SK-N-SH (cell line): ENCODE measurements at regions not wholly inside any gene's neighbourhood (a gene's known extent, or its start where the extent isn't known, plus 50 kb on each side); places are given as distances from the start of the nearest gene placed in this dataset.

Source experiments
- CTCF ChIA-PET: fragments of 300-600, 350-600 bp; formaldehyde crosslinking; extraction: SDS; loops from one replicate; lab custom pipeline; 2021; lab: Yijun Ruan, JAX
- POLR2A ChIA-PET: fragments of 350-600 bp; sonication (Branson Sonifier 250); formaldehyde crosslinking; extraction: SDS; loops from one replicate; lab custom pipeline; 2020; ENCODE audit warnings: antibody characterized with exemption, inconsistent platforms; lab: Yijun Ruan, JAX
- DNase-seq: peaks from one replicate; pipeline ENCODE4 v3.0.0; 2012
- H2AFZ ChIP-seq: fragments of 200-600 bp; sonication (generic); 2 replicates; pipeline ENCODE4 v1.8.1; 2016; ENCODE audit warnings: antibody characterized with exemption, mild to moderate bottlenecking, low read depth
- H3F3A ChIP-seq: fragments of 200-600 bp; sonication (generic); replicated peaks from 2 replicates; pipeline ENCODE3; 2016; ENCODE audit warnings: antibody characterized with exemption, mild to moderate bottlenecking; ENCODE audit not compliant: insufficient read depth
- H3K27ac ChIP-seq, 2 experiments: fragments of 200-500 bp in 1 of 2; fragments of 200-600 bp in 1 of 2; sonication (Bioruptor generic) in 1 of 2; sonication (generic), shearing (Covaris generic) in 1 of 2; 2 replicates each; pipeline versions ENCODE4 v1.5.1 to v1.6.1; 2014 to 2016; ENCODE audit warnings: low read depth in 2 of 2, inconsistent platforms in 1 of 2, low read length in 1 of 2, mild to moderate bottlenecking in 1 of 2, mixed read lengths in 1 of 2
- H3K27me3 ChIP-seq: fragments of 200-600 bp; sonication (generic), shearing (Covaris generic); 2 replicates; pipeline ENCODE4 v1.6.1; 2016; ENCODE audit warnings: mixed run types; ENCODE audit not compliant: insufficient read depth
- H3K36me3 ChIP-seq, 2 experiments: fragments of 200-500 bp in 1 of 2; fragments of 200-600 bp in 1 of 2; sonication (Bioruptor generic) in 1 of 2; sonication (generic) in 1 of 2; replicated peaks in 1 of 2; 2 replicates each; pipeline versions ENCODE3 to v1.5.1; 2014 to 2016; ENCODE audit warnings: low read length in 1 of 2, mild to moderate bottlenecking in 1 of 2; ENCODE audit not compliant: insufficient read depth in 2 of 2, control insufficient read depth in 1 of 2
- H3K4me1 ChIP-seq, 2 experiments: fragments of 200-500 bp in 1 of 2; fragments of 200-600 bp in 1 of 2; sonication (Bioruptor generic) in 1 of 2; sonication (generic), shearing (Covaris generic) in 1 of 2; 2 replicates each; pipeline versions ENCODE4 v1.5.1 to v1.6.1; 2014 to 2016; ENCODE audit warnings: low read depth in 1 of 2, low read length in 1 of 2, mixed run types in 1 of 2; ENCODE audit not compliant: insufficient read depth in 2 of 2, control insufficient read depth in 1 of 2
- H3K4me2 ChIP-seq: fragments of 200-600 bp; sonication (generic), shearing (Covaris generic); 2 replicates; pipeline ENCODE4 v1.6.1; 2017; ENCODE audit warnings: mixed run types
- H3K4me3 ChIP-seq, 2 experiments: fragments of 200-500 bp in 1 of 2; fragments of 200-600 bp in 1 of 2; sonication (Bioruptor generic) in 1 of 2; sonication (generic), shearing (Covaris generic) in 1 of 2; 2 replicates each; pipeline versions ENCODE4 v1.5.1 to v1.8.1; 2014 to 2016; ENCODE audit warnings: low read depth in 2 of 2, inconsistent platforms in 1 of 2, low read length in 1 of 2, mild to moderate bottlenecking in 1 of 2, mixed read lengths in 1 of 2, moderate library complexity in 1 of 2
- H3K79me2 ChIP-seq: fragments of 200-600 bp; sonication (generic); 2 replicates; pipeline ENCODE4 v1.8.1; 2017; ENCODE audit warnings: mild to moderate bottlenecking; ENCODE audit not compliant: insufficient read depth
- H3K9ac ChIP-seq: fragments of 200-600 bp; sonication (generic); 2 replicates; pipeline ENCODE4 v1.6.1; 2017; ENCODE audit warnings: mixed run types
- H3K9me2 ChIP-seq: fragments of 200-600 bp; sonication (generic); 2 replicates; pipeline ENCODE4 v1.6.1; 2017; ENCODE audit warnings: mixed run types
- H3K9me3 ChIP-seq: fragments of 200-600 bp; sonication (generic); 2 replicates; pipeline ENCODE4 v1.6.1; 2017; ENCODE audit warnings: mixed run types, mild to moderate bottlenecking, moderate library complexity
- H4K20me1 ChIP-seq: fragments of 200-600 bp; sonication (generic); 2 replicates; pipeline ENCODE4 v1.6.1; 2017; ENCODE audit warnings: mild to moderate bottlenecking, mixed run types; ENCODE audit not compliant: insufficient read depth
- CTCF ChIP-seq: fragments of 200-600 bp; sonication (generic); IDR thresholded peaks from 2 replicates; pipeline ENCODE4 v1.6.1; 2017; ENCODE audit warnings: antibody characterized with exemption, mild to moderate bottlenecking, moderate library complexity
- ELF1 ChIP-seq: IDR thresholded peaks from 2 replicates; pipeline ENCODE4 v1.4.0; 2012
- FOXJ3 ChIP-seq: sonication (generic); formaldehyde crosslinking; IDR thresholded peaks from 2 replicates; pipeline ENCODE4 v1.5.1; 2020; ENCODE audit warnings: mild to moderate bottlenecking, missing genetic modification reagents
- GATA2 ChIP-seq: sonication (generic); formaldehyde crosslinking; IDR thresholded peaks from 2 replicates; pipeline ENCODE4 v1.5.0; 2020; ENCODE audit warnings: mild to moderate bottlenecking, missing genetic modification reagents
- JUND ChIP-seq: IDR thresholded peaks from 2 replicates; pipeline ENCODE4 v1.4.0; 2012
- MEF2A ChIP-seq: IDR thresholded peaks from 2 replicates; pipeline ENCODE4 v1.4.0; 2012; ENCODE audit warnings: low read depth, borderline replicate concordance
- MXI1 ChIP-seq: IDR thresholded peaks from 2 replicates; pipeline ENCODE4 v1.6.1; 2012; ENCODE audit warnings: mild to moderate bottlenecking, low read depth, low read length, improper control_type of control experiment
- NFIC ChIP-seq: IDR thresholded peaks from 2 replicates; pipeline ENCODE4 v1.4.0; 2012; ENCODE audit warnings: borderline replicate concordance
- NRF1 ChIP-seq: IDR thresholded peaks from 2 replicates; pipeline ENCODE4 v1.6.1; 2012; ENCODE audit warnings: low read depth, mild to moderate bottlenecking, low read length
- POLR2AphosphoS5 ChIP-seq: IDR thresholded peaks from 2 replicates; pipeline ENCODE4 v1.6.1; 2012; ENCODE audit warnings: low read depth, low read length
- REST ChIP-seq: IDR thresholded peaks from 2 replicates; pipeline ENCODE4 v1.6.1; 2012; ENCODE audit warnings: mild to moderate bottlenecking, low read depth, low read length, moderate library complexity
- RXRA ChIP-seq: IDR thresholded peaks from 2 replicates; pipeline ENCODE4 v1.4.0; 2012; ENCODE audit warnings: low read depth, mild to moderate bottlenecking, borderline replicate concordance
- SIN3A ChIP-seq: IDR thresholded peaks from 2 replicates; pipeline ENCODE4 v1.6.1; 2012; ENCODE audit warnings: low read depth, mild to moderate bottlenecking, low read length, moderate library complexity, borderline replicate concordance
- TAF1 ChIP-seq: IDR thresholded peaks from 2 replicates; pipeline ENCODE4 v1.6.1; 2012; ENCODE audit warnings: low read depth, mild to moderate bottlenecking, low read length, moderate library complexity, borderline replicate concordance
- TCF12 ChIP-seq: IDR thresholded peaks from 2 replicates; pipeline ENCODE4 v1.4.0; 2012
- TEAD4 ChIP-seq: IDR thresholded peaks from 2 replicates; pipeline ENCODE4 v1.4.0; 2012; ENCODE audit warnings: mild to moderate bottlenecking, borderline replicate concordance; ENCODE audit not compliant: insufficient read depth
- WGBS: methylation state at CpG from one replicate; pipeline ENCODE4 v1.1.6; 2017; ENCODE audit warnings: low lambda C conversion rate; 5-methylcytosine and 5-hydroxymethylcytosine counted together
- TF ChIP-seq, protein P1 (sequence below): IDR thresholded peaks from 2 replicates; pipeline ENCODE4 v1.4.0; 2012; ENCODE audit warnings: low read depth, borderline replicate concordance
- TF ChIP-seq, protein P2 (sequence below): fragments of 150-350 bp; IDR thresholded peaks from 2 replicates; pipeline ENCODE4 v1.6.1; 2017; ENCODE audit warnings: antibody characterized with exemption, low read length, low read depth, borderline replicate concordance
- TF ChIP-seq, protein P3 (sequence below): IDR thresholded peaks from 2 replicates; pipeline ENCODE4 v1.4.0; 2012; ENCODE audit warnings: low read depth, borderline replicate concordance

DNA sequence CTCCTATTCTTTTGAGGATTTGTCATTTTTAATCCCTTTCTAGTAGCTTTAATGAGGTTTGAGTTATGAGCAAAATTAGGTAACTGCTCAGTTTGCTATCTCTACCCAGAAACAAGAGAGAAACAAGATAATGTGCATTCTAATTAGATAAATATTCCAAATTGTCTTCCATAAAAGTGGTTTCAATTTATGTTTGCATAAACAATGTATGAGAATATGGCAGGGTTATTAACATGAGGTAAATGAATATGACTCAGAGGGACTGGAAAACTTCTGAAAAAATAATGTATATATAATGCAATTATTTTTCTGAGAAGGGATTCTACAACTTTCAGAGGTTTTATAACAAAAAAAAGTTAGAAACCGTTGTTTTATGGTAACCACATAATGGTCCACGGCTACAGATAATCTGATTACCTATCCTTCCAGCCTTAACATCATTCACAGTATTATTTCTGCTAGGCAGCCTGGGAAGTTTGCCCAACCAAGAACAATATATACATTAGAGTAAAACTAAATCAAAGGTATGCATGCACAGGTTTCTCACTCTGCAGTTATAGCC, 101.2 kb downstream of the CRPPA start:
- H3K9me2 ChIP-seq, result no peaks in the 10 kb centered on the region
- CTCF ChIA-PET, result no interaction called here
- H3K36me3 ChIP-seq, result no peaks in the 10 kb centered on the region
- TF ChIP-seq GATA2 (CRISPR knock-in tag) (no peak), ELF1 (no peak), FOXJ3 (no peak), POLR2AphosphoS5 (no peak), NRF1 (no peak), SIN3A (no peak), NFIC (no peak), CTCF (no peak), JUND (no peak), RXRA (no peak), REST (no peak), MXI1 (no peak), TCF12 (no peak), TAF1 (no peak), MEF2A (no peak), TEAD4 (no peak)
- TF ChIP-seq, protein P1, sequence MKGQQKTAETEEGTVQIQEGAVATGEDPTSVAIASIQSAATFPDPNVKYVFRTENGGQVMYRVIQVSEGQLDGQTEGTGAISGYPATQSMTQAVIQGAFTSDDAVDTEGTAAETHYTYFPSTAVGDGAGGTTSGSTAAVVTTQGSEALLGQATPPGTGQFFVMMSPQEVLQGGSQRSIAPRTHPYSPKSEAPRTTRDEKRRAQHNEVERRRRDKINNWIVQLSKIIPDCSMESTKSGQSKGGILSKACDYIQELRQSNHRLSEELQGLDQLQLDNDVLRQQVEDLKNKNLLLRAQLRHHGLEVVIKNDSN, result no peak
- TF ChIP-seq, protein P2, sequence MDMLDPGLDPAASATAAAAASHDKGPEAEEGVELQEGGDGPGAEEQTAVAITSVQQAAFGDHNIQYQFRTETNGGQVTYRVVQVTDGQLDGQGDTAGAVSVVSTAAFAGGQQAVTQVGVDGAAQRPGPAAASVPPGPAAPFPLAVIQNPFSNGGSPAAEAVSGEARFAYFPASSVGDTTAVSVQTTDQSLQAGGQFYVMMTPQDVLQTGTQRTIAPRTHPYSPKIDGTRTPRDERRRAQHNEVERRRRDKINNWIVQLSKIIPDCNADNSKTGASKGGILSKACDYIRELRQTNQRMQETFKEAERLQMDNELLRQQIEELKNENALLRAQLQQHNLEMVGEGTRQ, result no peak
- TF ChIP-seq, protein P3, sequence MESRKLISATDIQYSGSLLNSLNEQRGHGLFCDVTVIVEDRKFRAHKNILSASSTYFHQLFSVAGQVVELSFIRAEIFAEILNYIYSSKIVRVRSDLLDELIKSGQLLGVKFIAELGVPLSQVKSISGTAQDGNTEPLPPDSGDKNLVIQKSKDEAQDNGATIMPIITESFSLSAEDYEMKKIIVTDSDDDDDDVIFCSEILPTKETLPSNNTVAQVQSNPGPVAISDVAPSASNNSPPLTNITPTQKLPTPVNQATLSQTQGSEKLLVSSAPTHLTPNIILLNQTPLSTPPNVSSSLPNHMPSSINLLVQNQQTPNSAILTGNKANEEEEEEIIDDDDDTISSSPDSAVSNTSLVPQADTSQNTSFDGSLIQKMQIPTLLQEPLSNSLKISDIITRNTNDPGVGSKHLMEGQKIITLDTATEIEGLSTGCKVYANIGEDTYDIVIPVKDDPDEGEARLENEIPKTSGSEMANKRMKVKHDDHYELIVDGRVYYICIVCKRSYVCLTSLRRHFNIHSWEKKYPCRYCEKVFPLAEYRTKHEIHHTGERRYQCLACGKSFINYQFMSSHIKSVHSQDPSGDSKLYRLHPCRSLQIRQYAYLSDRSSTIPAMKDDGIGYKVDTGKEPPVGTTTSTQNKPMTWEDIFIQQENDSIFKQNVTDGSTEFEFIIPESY, result no peak
- POLR2A ChIA-PET, result no interaction called here
- H2AFZ ChIP-seq, result no peak overlapping the region
- no peak overlapping the region for H3K4me2 ChIP-seq
- peaks cover 0 to 6% of the 10 kb centered on the region in 2 experiments; a peak in 2 of 4 replicates for H3K4me1 ChIP-seq
- no peak overlapping the region for H3K9ac ChIP-seq
- H3K79me2 ChIP-seq, result no peaks in the 10 kb centered on the region
- no peak overlapping the region for H3K4me3 ChIP-seq
- H4K20me1 ChIP-seq, result no peaks in the 10 kb centered on the region
- 9% methylated on average over 2 of the region's 2 CpGs for WGBS
- no peak for DNase-seq
- H3K9me3 ChIP-seq, result no peaks in the 10 kb centered on the region
- peak overlapping the region in 1 of 2 experiments; percentile 39; a peak in 1 of 4 replicates for H3K27ac ChIP-seq
- no peaks in the 10 kb centered on the region for H3F3A ChIP-seq
- no peaks in the 10 kb centered on the region for H3K27me3 ChIP-seq
